ENCODE measurements at regions not wholly inside any gene's neighbourhood (a gene's known extent, or its start where the extent isn't known, plus 50 kb on each side); places are given as distances from the start of the nearest gene placed in this dataset.

DNA sequence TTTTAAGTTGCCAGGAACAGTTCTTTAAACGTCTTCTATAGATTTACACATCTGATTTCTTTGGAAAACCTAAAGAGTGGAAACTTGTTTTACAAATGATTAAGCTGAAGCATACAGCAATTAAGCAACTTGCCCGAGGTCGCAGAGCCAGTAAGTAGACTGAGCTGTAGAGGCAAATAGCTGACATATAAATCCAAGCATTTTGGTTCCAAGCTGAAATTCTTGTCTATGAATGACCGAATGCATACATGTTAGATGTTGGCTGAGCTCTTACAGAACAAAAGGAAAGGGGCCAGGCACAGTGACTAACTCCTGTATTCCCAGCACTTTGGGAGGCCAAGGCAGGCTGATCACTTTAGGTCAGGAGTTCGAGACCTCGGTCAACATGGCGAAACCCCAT lies 101.8 kb upstream of the SGK1 start:
- no peak overlapping the region for H3K27ac ChIP-seq
- TF ChIP-seq, protein P1, sequence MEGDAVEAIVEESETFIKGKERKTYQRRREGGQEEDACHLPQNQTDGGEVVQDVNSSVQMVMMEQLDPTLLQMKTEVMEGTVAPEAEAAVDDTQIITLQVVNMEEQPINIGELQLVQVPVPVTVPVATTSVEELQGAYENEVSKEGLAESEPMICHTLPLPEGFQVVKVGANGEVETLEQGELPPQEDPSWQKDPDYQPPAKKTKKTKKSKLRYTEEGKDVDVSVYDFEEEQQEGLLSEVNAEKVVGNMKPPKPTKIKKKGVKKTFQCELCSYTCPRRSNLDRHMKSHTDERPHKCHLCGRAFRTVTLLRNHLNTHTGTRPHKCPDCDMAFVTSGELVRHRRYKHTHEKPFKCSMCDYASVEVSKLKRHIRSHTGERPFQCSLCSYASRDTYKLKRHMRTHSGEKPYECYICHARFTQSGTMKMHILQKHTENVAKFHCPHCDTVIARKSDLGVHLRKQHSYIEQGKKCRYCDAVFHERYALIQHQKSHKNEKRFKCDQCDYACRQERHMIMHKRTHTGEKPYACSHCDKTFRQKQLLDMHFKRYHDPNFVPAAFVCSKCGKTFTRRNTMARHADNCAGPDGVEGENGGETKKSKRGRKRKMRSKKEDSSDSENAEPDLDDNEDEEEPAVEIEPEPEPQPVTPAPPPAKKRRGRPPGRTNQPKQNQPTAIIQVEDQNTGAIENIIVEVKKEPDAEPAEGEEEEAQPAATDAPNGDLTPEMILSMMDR (conservative IDR thresholded peaks at IDR 0.05) = no peak
- no peak for TF ChIP-seq ZFX (IDR thresholded peaks at IDR 0.05)

DNA sequence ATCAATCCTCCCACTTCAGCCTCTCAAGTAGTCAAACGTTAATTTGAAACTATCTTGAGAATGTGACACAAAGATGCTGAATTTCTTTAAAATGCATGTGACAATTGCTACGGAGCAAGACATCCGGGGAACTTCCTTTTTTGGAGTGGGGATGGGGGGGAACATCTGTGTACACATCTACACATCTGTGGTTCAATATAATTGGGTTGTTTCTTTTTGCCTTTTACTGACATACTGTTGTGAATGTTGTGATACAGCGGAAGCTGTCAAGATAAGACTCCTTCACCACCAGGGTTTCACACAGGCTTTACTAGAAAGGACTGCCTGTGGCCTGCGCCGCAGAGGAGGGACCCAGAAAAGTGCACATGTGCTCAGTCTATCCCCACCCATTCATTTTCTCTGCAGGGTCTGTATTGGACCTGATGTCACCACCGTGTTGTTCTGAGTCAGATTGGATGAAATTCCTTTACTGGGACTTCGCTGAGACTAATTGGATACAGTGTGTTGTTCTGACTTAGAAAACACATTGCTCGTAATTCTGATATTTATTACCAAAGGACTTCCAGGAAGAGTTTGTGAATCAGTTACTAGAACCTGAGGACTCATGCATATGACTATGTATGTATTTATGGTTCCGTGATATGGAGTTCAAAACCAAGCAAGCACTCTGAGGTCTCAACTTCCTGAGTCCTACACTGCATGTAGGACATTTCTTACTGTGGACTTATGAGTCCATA lies 98.7 kb upstream of the SGK1 start:
- no peak for TF ChIP-seq ZFX (IDR thresholded peaks at IDR 0.05)
- TF ChIP-seq, protein P1 (conservative IDR thresholded peaks at IDR 0.05) = no peak
- H3K27ac ChIP-seq = no peak overlapping the region

DNA sequence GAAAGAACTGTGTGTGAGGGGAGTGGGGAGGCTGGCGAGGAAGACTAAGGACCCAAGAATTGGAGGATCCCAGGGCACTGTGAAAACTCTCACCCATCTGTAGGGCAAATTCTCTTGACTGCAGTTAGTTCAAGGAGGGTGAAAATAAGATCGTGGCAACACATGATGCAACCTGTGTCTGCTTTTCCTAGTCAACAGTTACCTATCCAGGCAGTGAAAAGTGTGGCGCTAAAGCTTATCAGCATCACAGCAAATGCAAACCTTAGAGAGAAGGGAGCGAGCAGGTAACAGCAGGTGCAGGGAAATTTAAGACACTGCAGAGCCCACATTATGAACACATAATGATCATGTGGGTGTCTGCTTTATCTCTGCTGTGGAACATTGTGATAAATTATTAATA lies 97.7 kb upstream of the SGK1 start:
- no peak overlapping the region for H3K27ac ChIP-seq
- TF ChIP-seq, protein P1 (conservative IDR thresholded peaks at IDR 0.05) = no peak
- TF ChIP-seq ZFX (IDR thresholded peaks at IDR 0.05) = no peak

DNA sequence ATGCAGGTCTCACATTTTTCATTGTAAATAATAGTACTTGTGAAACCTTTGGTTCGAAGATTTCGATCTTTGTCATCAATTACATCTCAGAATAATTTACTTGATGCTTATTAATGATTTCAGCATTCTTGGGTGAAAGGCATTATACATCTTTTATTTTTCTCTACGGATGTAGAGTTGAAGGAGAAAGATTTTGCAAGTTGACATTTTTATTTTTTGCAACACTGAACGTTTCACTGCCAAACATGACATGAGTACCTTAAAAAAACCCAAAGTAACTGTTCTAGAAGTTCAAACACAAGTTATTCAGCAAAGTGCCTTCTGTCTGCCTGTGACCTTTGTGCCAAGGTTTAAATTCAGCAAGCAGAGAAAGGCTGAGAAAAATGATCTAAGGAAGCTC lies 97.3 kb upstream of the SGK1 start:
- no peak for TF ChIP-seq ZFX (IDR thresholded peaks at IDR 0.05)
- TF ChIP-seq, protein P1 (conservative IDR thresholded peaks at IDR 0.05) = no peak
- H3K27ac ChIP-seq = no peak overlapping the region

DNA sequence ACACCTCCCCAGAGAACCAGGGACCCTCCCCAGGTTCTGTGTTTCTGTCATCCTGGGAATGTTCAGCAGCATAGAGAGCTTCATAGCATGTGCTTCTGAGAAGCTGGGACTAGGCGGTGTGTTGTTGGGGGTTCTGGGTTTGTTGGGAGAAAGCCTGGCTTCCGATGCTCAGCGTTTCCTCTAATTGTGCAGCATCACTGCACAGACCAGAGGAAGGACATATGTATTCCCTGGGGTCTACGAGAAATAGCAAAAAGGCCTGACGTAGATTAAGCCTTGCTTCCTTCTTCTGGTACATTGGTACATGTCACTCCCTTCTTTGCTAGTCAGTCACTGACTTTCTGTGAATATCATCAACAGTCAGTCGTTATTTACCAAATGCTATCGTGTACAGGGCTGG lies 96.9 kb upstream of the SGK1 start:
- TF ChIP-seq, protein P1 (conservative IDR thresholded peaks at IDR 0.05) = no peak
- no peak for TF ChIP-seq ZFX (IDR thresholded peaks at IDR 0.05)
- no peak overlapping the region for H3K27ac ChIP-seq

DNA sequence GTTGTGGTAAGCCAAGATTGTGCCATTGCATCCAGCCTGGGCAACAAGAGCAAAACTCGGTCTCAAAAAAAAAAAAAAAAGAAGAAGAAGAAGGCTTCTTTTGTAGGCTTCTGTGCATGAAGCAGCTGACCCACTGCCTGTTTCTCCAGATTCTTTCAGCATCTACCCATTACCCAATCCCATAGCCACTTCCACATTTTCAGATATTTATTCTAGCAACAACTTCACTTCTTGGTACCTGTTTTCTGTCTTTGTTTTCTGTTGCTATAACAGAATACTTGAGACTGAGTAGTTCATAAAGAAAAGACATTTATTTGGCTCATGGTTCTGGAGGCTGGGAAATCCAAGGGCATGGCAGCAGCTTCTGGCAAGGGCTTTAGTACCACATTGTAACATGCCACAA lies 95.3 kb upstream of the SGK1 start:
- TF ChIP-seq, protein P1 (conservative IDR thresholded peaks at IDR 0.05) = no peak
- TF ChIP-seq ZFX (IDR thresholded peaks at IDR 0.05) = no peak

DNA sequence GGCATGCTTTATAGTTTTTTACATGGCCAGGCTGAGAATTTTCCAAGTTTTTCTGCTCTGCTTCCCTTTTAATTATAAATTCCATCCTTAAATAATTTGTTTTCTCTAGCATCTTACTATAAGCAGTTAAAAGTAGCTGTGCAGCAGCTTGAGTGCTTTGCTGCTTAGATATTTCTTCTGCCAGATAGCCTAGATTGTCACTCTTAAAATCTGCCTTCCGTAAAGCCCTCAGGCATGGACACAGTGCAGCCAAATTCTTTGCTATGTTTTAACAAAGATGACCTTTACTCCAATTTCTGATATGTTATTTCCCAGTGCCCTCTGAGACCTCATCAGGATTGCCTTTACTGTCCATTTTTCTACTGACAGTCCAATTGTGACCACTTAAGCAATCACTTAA lies 92.6 kb upstream of the SGK1 start:
- no peak overlapping the region for H3K27ac ChIP-seq
- TF ChIP-seq ZFX (IDR thresholded peaks at IDR 0.05) = no peak
- TF ChIP-seq, protein P1 (conservative IDR thresholded peaks at IDR 0.05) = no peak

More for the DNA sequence above, 95.3 kb upstream of the SGK1 start:
- H3K27ac ChIP-seq = no peak overlapping the region
